ENCODE measurements at regions not wholly inside any gene's neighbourhood (a gene's known extent, or its start where the extent isn't known, plus 50 kb on each side); places are given as distances from the start of the nearest gene placed in this dataset.

DNA sequence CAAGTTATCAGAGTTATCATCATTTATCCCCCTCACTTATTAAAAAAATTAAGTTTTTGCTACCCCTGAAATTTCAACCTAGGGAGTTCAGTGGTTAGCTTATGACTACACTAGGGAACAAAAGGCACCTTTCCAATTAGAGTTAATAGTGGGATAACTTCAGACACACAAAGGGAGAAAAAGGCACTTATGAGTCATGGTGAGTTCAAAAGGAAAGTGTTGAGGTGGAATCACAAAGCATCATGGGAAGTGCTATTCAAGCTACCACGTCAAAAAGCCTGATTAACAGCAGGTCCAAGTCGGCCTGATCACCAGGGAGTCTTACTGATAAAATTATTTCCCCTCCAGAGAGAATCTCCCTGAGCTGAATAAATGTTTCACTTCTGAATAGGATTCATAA, 165.7 kb downstream of the C7orf25 start:
- H3K4me1 ChIP-seq (ENCODE audit: low read depth) = no peaks in the 10 kb centered on the region
- no peak for DNase-seq
- H3K4me3 ChIP-seq = no peak overlapping the region
- TF ChIP-seq, protein P1, sequence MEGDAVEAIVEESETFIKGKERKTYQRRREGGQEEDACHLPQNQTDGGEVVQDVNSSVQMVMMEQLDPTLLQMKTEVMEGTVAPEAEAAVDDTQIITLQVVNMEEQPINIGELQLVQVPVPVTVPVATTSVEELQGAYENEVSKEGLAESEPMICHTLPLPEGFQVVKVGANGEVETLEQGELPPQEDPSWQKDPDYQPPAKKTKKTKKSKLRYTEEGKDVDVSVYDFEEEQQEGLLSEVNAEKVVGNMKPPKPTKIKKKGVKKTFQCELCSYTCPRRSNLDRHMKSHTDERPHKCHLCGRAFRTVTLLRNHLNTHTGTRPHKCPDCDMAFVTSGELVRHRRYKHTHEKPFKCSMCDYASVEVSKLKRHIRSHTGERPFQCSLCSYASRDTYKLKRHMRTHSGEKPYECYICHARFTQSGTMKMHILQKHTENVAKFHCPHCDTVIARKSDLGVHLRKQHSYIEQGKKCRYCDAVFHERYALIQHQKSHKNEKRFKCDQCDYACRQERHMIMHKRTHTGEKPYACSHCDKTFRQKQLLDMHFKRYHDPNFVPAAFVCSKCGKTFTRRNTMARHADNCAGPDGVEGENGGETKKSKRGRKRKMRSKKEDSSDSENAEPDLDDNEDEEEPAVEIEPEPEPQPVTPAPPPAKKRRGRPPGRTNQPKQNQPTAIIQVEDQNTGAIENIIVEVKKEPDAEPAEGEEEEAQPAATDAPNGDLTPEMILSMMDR (IDR thresholded peaks at IDR 0.05) = no peak
- ATAC-seq = no peak
- intact Hi-C loops (cut with DNase I, micrococcal nuclease) = no loop called here
- H3K9me3 ChIP-seq = no peaks in the 10 kb centered on the region
- no peaks in the 10 kb centered on the region for H3K36me3 ChIP-seq (ENCODE audit: low read depth)

DNA sequence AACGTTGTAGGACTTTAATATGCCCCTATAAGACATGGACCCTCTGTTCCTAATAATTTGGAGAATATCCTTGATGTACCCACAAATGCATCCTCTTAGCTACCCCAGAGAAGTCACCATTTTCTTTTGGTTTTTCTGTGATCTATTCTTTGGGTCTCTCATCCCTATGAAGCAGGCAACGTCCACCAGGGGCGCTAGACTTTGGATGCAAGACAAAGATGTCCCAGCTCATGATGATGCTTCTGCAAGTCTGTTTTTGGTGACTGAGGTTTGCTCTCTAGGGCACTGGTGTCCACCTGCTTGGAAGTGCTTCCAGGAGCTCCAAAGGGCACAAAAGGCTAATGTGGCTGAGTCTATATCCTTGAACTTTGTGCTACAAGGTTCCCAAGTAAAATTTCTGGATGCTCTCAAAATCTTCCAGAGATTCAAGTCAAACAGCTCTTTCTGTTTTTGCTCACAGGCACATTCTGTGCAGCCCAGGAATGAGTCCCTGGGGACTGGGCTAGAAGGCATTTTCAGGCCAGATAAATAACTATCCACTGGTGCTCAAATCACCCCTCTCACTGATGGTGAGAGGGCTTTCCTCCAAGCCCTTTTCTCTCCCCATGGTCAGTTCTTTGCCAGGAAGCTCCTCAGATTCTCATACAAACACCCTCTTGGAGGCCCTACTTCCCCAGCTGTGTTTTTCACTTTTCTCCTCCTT, 166.4 kb downstream of the C7orf25 start:
- TF ChIP-seq, protein P1 (IDR thresholded peaks at IDR 0.05) = no peak
- H3K9me3 ChIP-seq = no peaks in the 10 kb centered on the region
- ATAC-seq (no peak), DNase-seq (peak in 1 of 3 donors; percentile 51)
- H3K4me1 ChIP-seq (ENCODE audit: low read depth) = no peaks in the 10 kb centered on the region
- intact Hi-C loops (cut with DNase I, micrococcal nuclease) = no loop called here
- no peaks in the 10 kb centered on the region for H3K36me3 ChIP-seq (ENCODE audit: low read depth)
- no peak overlapping the region for H3K4me3 ChIP-seq

- DNase-seq = no peak
- ATAC-seq = no peak
- H3K9me3 ChIP-seq = no peaks in the 10 kb centered on the region
- no peaks in the 10 kb centered on the region for H3K36me3 ChIP-seq (ENCODE audit: low read depth)
- TF ChIP-seq, protein P1 (IDR thresholded peaks at IDR 0.05) = no peak
- H3K4me3 ChIP-seq = no peak overlapping the region
- H3K4me1 ChIP-seq (ENCODE audit: low read depth) = no peaks in the 10 kb centered on the region
- intact Hi-C loops (cut with DNase I, micrococcal nuclease) = no loop called here
These were observed 167.1 kb downstream of the C7orf25 start for GRCh38 chr7:42744746-42745145.

DNA sequence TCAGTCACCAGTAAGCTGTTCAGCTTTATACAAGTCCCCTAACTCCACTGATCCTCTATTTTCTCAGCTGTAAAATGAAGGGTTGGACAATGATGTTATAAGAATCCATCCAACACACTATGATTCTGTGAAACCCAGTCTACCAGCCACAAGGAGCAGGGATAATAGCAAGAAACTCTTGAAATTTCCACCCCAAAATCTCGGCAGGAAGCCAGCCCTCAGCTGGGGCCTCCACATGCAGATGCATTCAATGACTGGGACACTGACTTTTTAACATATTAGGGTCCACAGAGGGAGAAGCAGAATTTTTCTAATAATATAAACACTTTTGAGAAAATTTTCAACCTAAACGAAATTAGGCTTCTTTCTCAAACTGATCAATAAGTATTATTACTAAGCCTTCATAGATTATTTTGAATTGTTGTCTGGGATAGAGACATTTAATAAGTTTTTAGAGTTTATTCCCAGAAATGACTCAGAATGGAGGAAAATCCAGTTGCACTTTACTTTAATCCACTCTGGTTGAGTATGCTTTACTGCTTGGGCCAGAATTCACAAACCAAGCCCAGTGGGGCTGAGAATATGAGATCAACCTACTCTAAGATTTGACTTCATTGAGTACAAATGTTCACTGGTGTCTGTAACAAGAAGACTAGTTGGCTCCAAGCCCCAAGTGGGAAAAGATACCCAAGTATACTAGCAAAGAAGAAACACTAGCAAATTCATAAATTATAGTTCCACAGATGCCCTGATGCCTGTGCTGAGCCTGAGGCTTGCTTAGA, 168.6 kb downstream of the C7orf25 start:
- Histone ChIP-seq H3K4me1 (ENCODE audit: low read depth) (no peaks in the 10 kb centered on the region), H3K36me3 (ENCODE audit: low read depth) (no peaks in the 10 kb centered on the region), H3K4me3 (no peak overlapping the region), H3K9me3 (no peaks in the 10 kb centered on the region)
- no peak for ATAC-seq
- DNase-seq = no peak
- TF ChIP-seq, protein P1 (IDR thresholded peaks at IDR 0.05) = no peak
- intact Hi-C loops (cut with DNase I, micrococcal nuclease) = no loop called here

- TF ChIP-seq, protein P1 (IDR thresholded peaks at IDR 0.05) = no peak
- Histone ChIP-seq H3K4me3 (no peak overlapping the region), H3K36me3 (ENCODE audit: low read depth) (no peaks in the 10 kb centered on the region), H3K4me1 (ENCODE audit: low read depth) (no peaks in the 10 kb centered on the region), H3K9me3 (no peaks in the 10 kb centered on the region)
- intact Hi-C loops (cut with DNase I, micrococcal nuclease) = no loop called here
- no peak for ATAC-seq
- DNase-seq = no peak
These were observed 169.6 kb downstream of the C7orf25 start for GRCh38 chr7:42742318-42742717.

Measured in mucosa of descending colon (tissue), 3 donors.